HG02588 (cell line): ENCODE measurements at regions not wholly inside any gene's neighbourhood (a gene's known extent, or its start where the extent isn't known, plus 50 kb on each side); places are given as distances from the start of the nearest gene placed in this dataset.

Experiments
- ATAC-seq: cut with Tn5 transposase; IDR thresholded peaks from one replicate; pipeline ENCODE4 v1.9.1; 2021; ENCODE audit warnings: mild to moderate bottlenecking, moderate library complexity; ENCODE audit not compliant: unreplicated experiment

- no peak for ATAC-seq
Measured at GRCh38 chr14:97413966-97414717, 617.0 kb downstream of the VRK1 start.

- ATAC-seq, result no peak
Measured at GRCh38 chr14:97414718-97415098, 617.5 kb downstream of the VRK1 start.

- no peak for ATAC-seq
Measured at GRCh38 chr14:97415907-97416306, 618.7 kb downstream of the VRK1 start.

GRCh38 chr14:97416550-97416949 lies 619.4 kb downstream of the VRK1 start:
- ATAC-seq, result no peak

GRCh38 chr14:97417331-97417730 lies 620.1 kb downstream of the VRK1 start:
- ATAC-seq, result no peak

- no peak for ATAC-seq
Measured at GRCh38 chr14:97420211-97420610, 623.0 kb downstream of the VRK1 start.

GRCh38 chr14:97426776-97427175 lies 629.6 kb downstream of the VRK1 start:
- ATAC-seq, result no peak

GRCh38 chr14:97428808-97429440 lies 631.7 kb downstream of the VRK1 start:
- ATAC-seq, result no peak

- ATAC-seq, result no peak
Measured at GRCh38 chr14:97432586-97432985, 635.4 kb downstream of the VRK1 start.

- ATAC-seq, result no peak
Measured at GRCh38 chr14:97441740-97442362, 644.7 kb downstream of the VRK1 start.

GRCh38 chr14:97442363-97442762 lies 645.2 kb downstream of the VRK1 start:
- no peak for ATAC-seq

- ATAC-seq, result no peak
Measured at GRCh38 chr14:97443412-97443811, 646.2 kb downstream of the VRK1 start.

- ATAC-seq, result no peak
Measured at GRCh38 chr14:97444248-97444647, 647.1 kb downstream of the VRK1 start.

- ATAC-seq, result no peak
Measured at GRCh38 chr14:97445367-97445766, 648.2 kb downstream of the VRK1 start.

- ATAC-seq, result no peak
Measured at GRCh38 chr14:97446087-97446486, 648.9 kb downstream of the VRK1 start.

GRCh38 chr14:97452314-97452713 lies 655.1 kb downstream of the VRK1 start:
- no peak for ATAC-seq

GRCh38 chr14:97453991-97454390 lies 656.8 kb downstream of the VRK1 start:
- no peak for ATAC-seq

- ATAC-seq, result no peak
Measured at GRCh38 chr14:97456462-97456861, 659.3 kb downstream of the VRK1 start.

- no peak for ATAC-seq
Measured at GRCh38 chr14:97456958-97457357, 659.8 kb downstream of the VRK1 start.

- ATAC-seq, result no peak
Measured at GRCh38 chr14:97457575-97458085, 660.4 kb downstream of the VRK1 start.

- no peak for ATAC-seq
Measured at GRCh38 chr14:97458255-97458654, 661.1 kb downstream of the VRK1 start.
